ENCODE measurements at regions not wholly inside any gene's neighbourhood (a gene's known extent, or its start where the extent isn't known, plus 50 kb on each side); places are given as distances from the start of the nearest gene placed in this dataset.

DNA sequence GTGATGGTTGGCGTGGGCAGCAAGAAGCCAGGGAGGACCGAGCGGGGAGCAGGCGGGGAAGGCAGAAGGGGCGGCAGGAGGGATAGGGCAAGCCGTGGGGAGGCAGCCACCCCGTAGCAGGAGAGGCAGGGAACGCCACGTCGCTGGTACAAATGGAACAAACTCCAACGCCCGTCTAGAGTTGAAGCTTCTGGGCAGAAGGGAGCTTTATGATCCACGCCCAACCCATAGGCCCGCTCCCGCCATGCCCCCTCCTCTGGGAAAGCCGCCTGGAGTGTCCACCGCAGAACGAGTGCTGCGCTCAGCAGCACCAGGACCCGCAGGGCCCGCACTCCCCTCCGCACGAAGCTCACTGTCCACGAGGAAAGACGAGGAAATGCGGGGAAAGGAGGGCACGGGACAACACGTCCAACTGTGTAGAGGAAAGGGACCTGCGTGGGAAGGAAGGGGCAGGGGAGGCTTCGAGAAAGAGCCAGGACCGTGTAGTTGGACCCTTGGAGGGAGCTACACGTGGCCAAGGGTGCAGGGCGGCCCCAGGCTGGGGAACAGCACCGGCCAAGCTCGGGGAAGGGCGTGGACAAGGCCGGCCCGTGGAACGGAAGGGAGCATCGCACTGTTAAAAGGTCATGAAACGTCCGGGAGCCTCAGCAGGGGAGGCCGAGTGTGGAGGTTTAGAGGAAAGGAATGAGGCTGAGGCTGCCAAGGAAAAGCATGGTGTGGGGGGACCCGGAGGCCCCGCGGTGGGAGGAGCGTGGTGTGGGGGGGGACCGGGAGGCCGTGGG, 204.0 kb downstream of the DLL1 start:
- ATAC-seq: no peak
- peak; percentile 4 for DNase-seq (ENCODE audit: low spot score)
- ChIA-PET POLR2A (no interaction called here), CTCF (no interaction called here)
- Mint-ChIP-seq H3K27me3 (ENCODE audit: low read depth) (no peaks in the 10 kb centered on the region), H3K9me3 (no peaks in the 10 kb centered on the region), H3K36me3 (no peaks in the 10 kb centered on the region), H3K4me3 (no peak overlapping the region), H3K4me1 (no peaks in the 10 kb centered on the region), H3K27ac (no peak overlapping the region)
- TF ChIP-seq, protein P1, sequence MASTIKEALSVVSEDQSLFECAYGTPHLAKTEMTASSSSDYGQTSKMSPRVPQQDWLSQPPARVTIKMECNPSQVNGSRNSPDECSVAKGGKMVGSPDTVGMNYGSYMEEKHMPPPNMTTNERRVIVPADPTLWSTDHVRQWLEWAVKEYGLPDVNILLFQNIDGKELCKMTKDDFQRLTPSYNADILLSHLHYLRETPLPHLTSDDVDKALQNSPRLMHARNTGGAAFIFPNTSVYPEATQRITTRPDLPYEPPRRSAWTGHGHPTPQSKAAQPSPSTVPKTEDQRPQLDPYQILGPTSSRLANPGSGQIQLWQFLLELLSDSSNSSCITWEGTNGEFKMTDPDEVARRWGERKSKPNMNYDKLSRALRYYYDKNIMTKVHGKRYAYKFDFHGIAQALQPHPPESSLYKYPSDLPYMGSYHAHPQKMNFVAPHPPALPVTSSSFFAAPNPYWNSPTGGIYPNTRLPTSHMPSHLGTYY (CRISPR knock-in tag; IDR thresholded peaks at IDR 0.05): no peak
- TF ChIP-seq RELA (CRISPR knock-in tag; IDR thresholded peaks at IDR 0.05; ENCODE audit: borderline replicate concordance) (no peak), CREM (CRISPR knock-in tag; IDR thresholded peaks at IDR 0.05) (no peak)
- TF ChIP-seq, protein P2, sequence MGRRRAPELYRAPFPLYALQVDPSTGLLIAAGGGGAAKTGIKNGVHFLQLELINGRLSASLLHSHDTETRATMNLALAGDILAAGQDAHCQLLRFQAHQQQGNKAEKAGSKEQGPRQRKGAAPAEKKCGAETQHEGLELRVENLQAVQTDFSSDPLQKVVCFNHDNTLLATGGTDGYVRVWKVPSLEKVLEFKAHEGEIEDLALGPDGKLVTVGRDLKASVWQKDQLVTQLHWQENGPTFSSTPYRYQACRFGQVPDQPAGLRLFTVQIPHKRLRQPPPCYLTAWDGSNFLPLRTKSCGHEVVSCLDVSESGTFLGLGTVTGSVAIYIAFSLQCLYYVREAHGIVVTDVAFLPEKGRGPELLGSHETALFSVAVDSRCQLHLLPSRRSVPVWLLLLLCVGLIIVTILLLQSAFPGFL (CRISPR knock-in tag; IDR thresholded peaks at IDR 0.05; ENCODE audit: borderline replicate concordance): no peak

DNA sequence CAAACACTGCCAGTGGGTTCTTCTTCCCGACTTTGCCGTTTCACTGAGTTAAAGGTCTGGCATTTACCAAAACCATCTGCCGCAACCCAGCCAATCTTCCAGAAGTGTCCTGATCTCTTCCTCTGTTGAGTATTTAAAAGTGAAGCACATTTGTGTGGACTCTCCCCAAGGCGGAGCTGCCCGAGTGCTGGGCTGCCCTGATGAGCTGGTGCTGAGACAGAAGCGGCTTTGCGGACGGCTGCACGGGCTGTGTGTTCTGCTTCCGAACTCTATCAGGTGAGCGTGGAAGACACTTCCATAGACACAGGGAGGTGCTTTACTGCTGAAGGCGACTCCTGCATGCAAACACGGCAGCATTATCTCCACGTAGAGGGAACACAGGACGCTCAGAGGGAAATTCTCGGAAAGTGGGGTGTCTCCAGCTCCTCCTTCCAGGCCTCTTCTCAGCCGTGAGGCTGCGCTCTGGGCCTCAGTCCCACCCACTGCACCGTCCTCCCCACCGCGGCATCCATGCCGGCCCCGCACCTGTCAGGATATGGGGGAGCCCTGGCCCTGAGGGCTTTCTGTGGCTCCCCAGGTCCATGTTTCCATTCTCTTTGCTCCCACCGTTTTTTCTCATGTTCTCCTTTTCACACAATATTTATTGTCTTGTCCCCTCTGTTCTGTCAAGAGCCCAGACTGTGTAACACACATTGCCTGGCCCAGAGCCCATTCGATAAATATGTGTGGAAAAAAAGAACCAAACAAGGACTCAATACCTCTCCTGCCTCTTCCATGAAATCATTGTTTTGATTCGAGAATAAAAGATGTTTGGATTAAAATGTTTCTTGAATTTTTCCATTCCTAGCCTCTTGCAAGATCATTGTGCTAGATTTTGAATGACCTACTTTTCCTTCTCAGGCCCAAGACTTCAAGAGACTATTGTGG, 205.1 kb downstream of the DLL1 start:
- H3K27me3 Mint-ChIP-seq (ENCODE audit: low read depth): no peaks in the 10 kb centered on the region
- ATAC-seq (no peak), DNase-seq (ENCODE audit: low spot score) (no peak)
- H3K4me1 Mint-ChIP-seq: no peaks in the 10 kb centered on the region
- TF ChIP-seq, protein P3, sequence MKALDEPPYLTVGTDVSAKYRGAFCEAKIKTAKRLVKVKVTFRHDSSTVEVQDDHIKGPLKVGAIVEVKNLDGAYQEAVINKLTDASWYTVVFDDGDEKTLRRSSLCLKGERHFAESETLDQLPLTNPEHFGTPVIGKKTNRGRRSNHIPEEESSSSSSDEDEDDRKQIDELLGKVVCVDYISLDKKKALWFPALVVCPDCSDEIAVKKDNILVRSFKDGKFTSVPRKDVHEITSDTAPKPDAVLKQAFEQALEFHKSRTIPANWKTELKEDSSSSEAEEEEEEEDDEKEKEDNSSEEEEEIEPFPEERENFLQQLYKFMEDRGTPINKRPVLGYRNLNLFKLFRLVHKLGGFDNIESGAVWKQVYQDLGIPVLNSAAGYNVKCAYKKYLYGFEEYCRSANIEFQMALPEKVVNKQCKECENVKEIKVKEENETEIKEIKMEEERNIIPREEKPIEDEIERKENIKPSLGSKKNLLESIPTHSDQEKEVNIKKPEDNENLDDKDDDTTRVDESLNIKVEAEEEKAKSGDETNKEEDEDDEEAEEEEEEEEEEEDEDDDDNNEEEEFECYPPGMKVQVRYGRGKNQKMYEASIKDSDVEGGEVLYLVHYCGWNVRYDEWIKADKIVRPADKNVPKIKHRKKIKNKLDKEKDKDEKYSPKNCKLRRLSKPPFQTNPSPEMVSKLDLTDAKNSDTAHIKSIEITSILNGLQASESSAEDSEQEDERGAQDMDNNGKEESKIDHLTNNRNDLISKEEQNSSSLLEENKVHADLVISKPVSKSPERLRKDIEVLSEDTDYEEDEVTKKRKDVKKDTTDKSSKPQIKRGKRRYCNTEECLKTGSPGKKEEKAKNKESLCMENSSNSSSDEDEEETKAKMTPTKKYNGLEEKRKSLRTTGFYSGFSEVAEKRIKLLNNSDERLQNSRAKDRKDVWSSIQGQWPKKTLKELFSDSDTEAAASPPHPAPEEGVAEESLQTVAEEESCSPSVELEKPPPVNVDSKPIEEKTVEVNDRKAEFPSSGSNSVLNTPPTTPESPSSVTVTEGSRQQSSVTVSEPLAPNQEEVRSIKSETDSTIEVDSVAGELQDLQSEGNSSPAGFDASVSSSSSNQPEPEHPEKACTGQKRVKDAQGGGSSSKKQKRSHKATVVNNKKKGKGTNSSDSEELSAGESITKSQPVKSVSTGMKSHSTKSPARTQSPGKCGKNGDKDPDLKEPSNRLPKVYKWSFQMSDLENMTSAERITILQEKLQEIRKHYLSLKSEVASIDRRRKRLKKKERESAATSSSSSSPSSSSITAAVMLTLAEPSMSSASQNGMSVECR (CRISPR knock-in tag; IDR thresholded peaks at IDR 0.05; ENCODE audit: borderline replicate concordance): no peak
- TF ChIP-seq GTF2I (CRISPR knock-in tag; conservative IDR thresholded peaks at IDR 0.05): no peak
- TF ChIP-seq CREM (CRISPR knock-in tag; IDR thresholded peaks at IDR 0.05): no peak
- TF ChIP-seq TCF7 (CRISPR knock-in tag; IDR thresholded peaks at IDR 0.05; ENCODE audit: low read depth): no peak
- no peak for TF ChIP-seq ETV6 (CRISPR knock-in tag; IDR thresholded peaks at IDR 0.05)
- no peak for TF ChIP-seq TEAD4 (CRISPR knock-in tag; IDR thresholded peaks at IDR 0.05)
- TF ChIP-seq TEAD1 (CRISPR knock-in tag; IDR thresholded peaks at IDR 0.05): no peak
- TF ChIP-seq PRRX2 (CRISPR knock-in tag; IDR thresholded peaks at IDR 0.05): no peak
- no peak for TF ChIP-seq IRF1 (CRISPR knock-in tag; IDR thresholded peaks at IDR 0.05)
- no peak for TF ChIP-seq AFF4 (CRISPR knock-in tag; IDR thresholded peaks at IDR 0.05; ENCODE audit: borderline replicate concordance)
- no peak for TF ChIP-seq ZNF121 (CRISPR knock-in tag; IDR thresholded peaks at IDR 0.05)
- TF ChIP-seq KAT7 (CRISPR knock-in tag; IDR thresholded peaks at IDR 0.05; ENCODE audit: borderline replicate concordance): no peak
- no peak for TF ChIP-seq SMAD3 (CRISPR knock-in tag; IDR thresholded peaks at IDR 0.05; ENCODE audit: borderline replicate concordance)
- TF ChIP-seq, protein P4, sequence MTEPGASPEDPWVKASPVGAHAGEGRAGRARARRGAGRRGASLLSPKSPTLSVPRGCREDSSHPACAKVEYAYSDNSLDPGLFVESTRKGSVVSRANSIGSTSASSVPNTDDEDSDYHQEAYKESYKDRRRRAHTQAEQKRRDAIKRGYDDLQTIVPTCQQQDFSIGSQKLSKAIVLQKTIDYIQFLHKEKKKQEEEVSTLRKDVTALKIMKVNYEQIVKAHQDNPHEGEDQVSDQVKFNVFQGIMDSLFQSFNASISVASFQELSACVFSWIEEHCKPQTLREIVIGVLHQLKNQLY (CRISPR knock-in tag; IDR thresholded peaks at IDR 0.05): no peak
- TF ChIP-seq, protein P1 (CRISPR knock-in tag; IDR thresholded peaks at IDR 0.05): no peak
- TF ChIP-seq GABPB1 (CRISPR knock-in tag; IDR thresholded peaks at IDR 0.05): no peak
- H3K9me3 Mint-ChIP-seq: no peaks in the 10 kb centered on the region
- H3K4me3 Mint-ChIP-seq: no peak overlapping the region
- CTCF ChIA-PET: no interaction called here
- H3K36me3 Mint-ChIP-seq: no peaks in the 10 kb centered on the region
- POLR2A ChIA-PET: no interaction called here
- H3K27ac Mint-ChIP-seq: no peak overlapping the region

All from WTC11 (cell line).